ENCODE measurements at regions not wholly inside any gene's neighbourhood (a gene's known extent, or its start where the extent isn't known, plus 50 kb on each side); places are given as distances from the start of the nearest gene placed in this dataset.

- no peak for DNase-seq
Measured at GRCh38 chr6:9435281-9435680, 979.6 kb downstream of the TFAP2A start.

- no peak for DNase-seq
Measured at GRCh38 chr6:9431945-9432344, 982.9 kb downstream of the TFAP2A start.

GRCh38 chr6:9428421-9429172 is 986.3 kb downstream of the TFAP2A start:
- DNase-seq, result no peak

GRCh38 chr6:9422138-9422537 is 986.8 kb upstream of the SLC35B3 start:
- no peak for DNase-seq

GRCh38 chr6:9420316-9421015 is 985.1 kb upstream of the SLC35B3 start:
- DNase-seq, result no peak

GRCh38 chr6:9417400-9417799 is 982.1 kb upstream of the SLC35B3 start:
- DNase-seq, result no peak

- DNase-seq, result no peak
Measured at GRCh38 chr6:9412951-9413559, 977.7 kb upstream of the SLC35B3 start.

- DNase-seq, result no peak
Measured at GRCh38 chr6:9409126-9409525, 973.8 kb upstream of the SLC35B3 start.

- no peak for DNase-seq
Measured at GRCh38 chr6:9408402-9409117, 973.2 kb upstream of the SLC35B3 start.

GRCh38 chr6:9405825-9406224 is 970.5 kb upstream of the SLC35B3 start:
- no peak for DNase-seq

GRCh38 chr6:9405369-9405768 is 970.0 kb upstream of the SLC35B3 start:
- no peak for DNase-seq

GRCh38 chr6:9404351-9405146 is 969.2 kb upstream of the SLC35B3 start:
- DNase-seq, result no peak

GRCh38 chr6:9403736-9404135 is 968.4 kb upstream of the SLC35B3 start:
- DNase-seq, result no peak

- no peak for DNase-seq
Measured at GRCh38 chr6:9401960-9402359, 966.6 kb upstream of the SLC35B3 start.

GRCh38 chr6:9399916-9400315 is 964.6 kb upstream of the SLC35B3 start:
- DNase-seq, result no peak

GRCh38 chr6:9398767-9399373 is 963.5 kb upstream of the SLC35B3 start:
- DNase-seq, result no peak

GRCh38 chr6:9398071-9398766 is 962.9 kb upstream of the SLC35B3 start:
- DNase-seq, result no peak

GRCh38 chr6:9388596-9388995 is 953.3 kb upstream of the SLC35B3 start:
- no peak for DNase-seq

GRCh38 chr6:9380568-9380967 is 945.2 kb upstream of the SLC35B3 start:
- DNase-seq, result no peak

GRCh38 chr6:9373308-9373707 is 938.0 kb upstream of the SLC35B3 start:
- no peak for DNase-seq

GRCh38 chr6:9370480-9370879 is 935.1 kb upstream of the SLC35B3 start:
- DNase-seq, result no peak

GRCh38 chr6:9365378-9365777 is 930.0 kb upstream of the SLC35B3 start:
- no peak for DNase-seq
